Stomach (tissue), 8 donors: ENCODE measurements at regions not wholly inside any gene's neighbourhood (a gene's known extent, or its start where the extent isn't known, plus 50 kb on each side); places are given as distances from the start of the nearest gene placed in this dataset.

Source experiments
- DNase-seq, 2 donors: peaks; one replicate each; pipeline versions ENCODE4 v3.0.0 to v3.0.0-alpha.2; 2013 to 2019
- H3K27ac ChIP-seq, 5 donors: fragments of 200-600 bp in 4 of 5; sonication (generic) in 4 of 5; one replicate each; pipeline ENCODE4 v1.5.1; 2013 to 2019; ENCODE audit warnings: mild to moderate bottlenecking in 1 of 5, moderate library complexity in 1 of 5
- H3K27me3 ChIP-seq, 3 donors: fragments of 200-600 bp; sonication (generic); one replicate each; pipeline ENCODE4 v1.5.1; 2017 to 2019; ENCODE audit warnings: mixed run types in 1 of 3
- H3K36me3 ChIP-seq, 4 donors: fragments of 200-600 bp; sonication (generic); 1 replicate in 3 of 4; 2 replicates in 1 of 4; pipeline ENCODE4 v1.5.1; 2016 to 2019
- H3K4me1 ChIP-seq, 4 donors: fragments of 200-600 bp; sonication (generic); one replicate each; pipeline ENCODE4 v1.5.1; 2016 to 2019
- H3K4me3 ChIP-seq, 4 donors: fragments of 200-600 bp; sonication (generic) in 3 of 4; one replicate each; pipeline ENCODE4 v1.5.1; 2016 to 2019; ENCODE audit warnings: mild to moderate bottlenecking in 1 of 4
- H3K9me3 ChIP-seq, 4 donors: fragments of 200-600 bp; sonication (generic); one replicate each; pipeline ENCODE4 v1.5.1; 2016 to 2019
- EP300 ChIP-seq: sonication (generic); formaldehyde crosslinking; IDR thresholded peaks from one replicate; pipeline ENCODE4 v1.6.1; 2017; ENCODE audit warnings: antibody characterized with exemption
- POLR2A ChIP-seq, 4 donors: fragments of 450-650 bp; IDR thresholded peaks; one replicate each; pipeline ENCODE4 v1.6.1; 2016; ENCODE audit warnings: antibody characterized with exemption in 4 of 4, control low read depth in 2 of 4, mild to moderate bottlenecking in 1 of 4, moderate library complexity in 1 of 4
- POLR2AphosphoS5 ChIP-seq, 3 donors: sonication (generic); formaldehyde crosslinking; IDR thresholded peaks; one replicate each; pipeline ENCODE4 v1.6.1; 2016; ENCODE audit warnings: antibody characterized with exemption in 3 of 3
- WGBS, 5 donors: extraction: QIAGEN DNeasy Blood & Tissue Kit in 3 of 5; methylation state at CpG; one replicate each; pipeline versions ENCODE4 v1.1.5 to v1.1.7; 2013 to 2018; 5-methylcytosine and 5-hydroxymethylcytosine counted together
- intact Hi-C: fragments of 100-400 bp; cut with DNase I; formaldehyde crosslinking; loops from one replicate; pipeline ENCODE4 v1.15.1; 2023; ENCODE audit warnings: low total_unique reads
- TF ChIP-seq, protein P1 (sequence below), 7 experiments: fragments of 450-650 bp in 4 of 7; fragments of 200-600 bp in 3 of 7; sonication (generic) in 3 of 7; IDR thresholded peaks; one replicate each; pipeline ENCODE4 v1.5.1; 2016 to 2019; ENCODE audit warnings: antibody characterized with exemption in 7 of 7, control low read depth in 2 of 7, mild to moderate bottlenecking in 1 of 7
- donor health status: healthy with polysubstance abuse.
- donor health status: Bipolar disorder and iron deficiency.
- donor health status: healthy.

DNA sequence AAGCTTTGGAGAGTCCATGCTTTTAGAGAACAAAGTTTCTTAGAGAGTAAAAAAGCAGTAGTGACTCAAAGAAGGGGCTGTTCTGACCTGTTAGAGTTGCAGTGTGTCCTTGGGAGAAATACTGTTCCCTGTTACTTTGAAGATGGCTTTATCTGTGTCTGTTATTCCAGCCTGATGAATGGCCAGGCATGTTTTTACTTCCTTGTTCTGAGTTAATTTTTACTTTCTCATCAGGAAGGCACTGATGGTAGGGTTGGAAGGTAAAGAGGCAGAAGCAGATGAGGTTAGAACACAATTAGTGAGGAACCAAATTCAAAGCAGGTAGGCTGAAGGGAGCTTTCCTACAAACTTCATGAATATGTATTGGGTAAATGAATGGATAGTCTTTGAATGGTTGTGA, 138.5 kb upstream of the PRKCQ start:
- TF ChIP-seq POLR2AphosphoS5 (IDR thresholded peaks at IDR 0.05), result no peak
- no peak for TF ChIP-seq EP300
- TF ChIP-seq, protein P1, sequence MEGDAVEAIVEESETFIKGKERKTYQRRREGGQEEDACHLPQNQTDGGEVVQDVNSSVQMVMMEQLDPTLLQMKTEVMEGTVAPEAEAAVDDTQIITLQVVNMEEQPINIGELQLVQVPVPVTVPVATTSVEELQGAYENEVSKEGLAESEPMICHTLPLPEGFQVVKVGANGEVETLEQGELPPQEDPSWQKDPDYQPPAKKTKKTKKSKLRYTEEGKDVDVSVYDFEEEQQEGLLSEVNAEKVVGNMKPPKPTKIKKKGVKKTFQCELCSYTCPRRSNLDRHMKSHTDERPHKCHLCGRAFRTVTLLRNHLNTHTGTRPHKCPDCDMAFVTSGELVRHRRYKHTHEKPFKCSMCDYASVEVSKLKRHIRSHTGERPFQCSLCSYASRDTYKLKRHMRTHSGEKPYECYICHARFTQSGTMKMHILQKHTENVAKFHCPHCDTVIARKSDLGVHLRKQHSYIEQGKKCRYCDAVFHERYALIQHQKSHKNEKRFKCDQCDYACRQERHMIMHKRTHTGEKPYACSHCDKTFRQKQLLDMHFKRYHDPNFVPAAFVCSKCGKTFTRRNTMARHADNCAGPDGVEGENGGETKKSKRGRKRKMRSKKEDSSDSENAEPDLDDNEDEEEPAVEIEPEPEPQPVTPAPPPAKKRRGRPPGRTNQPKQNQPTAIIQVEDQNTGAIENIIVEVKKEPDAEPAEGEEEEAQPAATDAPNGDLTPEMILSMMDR (IDR thresholded peaks at IDR 0.05), result no peak
- no peak for TF ChIP-seq POLR2A (IDR thresholded peaks at IDR 0.05)

GRCh38 chr10:6716516-6716915, 136.4 kb upstream of the PRKCQ start:
- Histone ChIP-seq H3K9me3 (no peaks in the 10 kb centered on the region), H3K4me1 (no peaks in the 10 kb centered on the region), H3K27me3 (peaks cover 0 to 45% (median 0%) of the 10 kb centered on the region in 3 donors), H3K27ac (no peak overlapping the region), H3K4me3 (no peak overlapping the region), H3K36me3 (no peaks in the 10 kb centered on the region)
- DNase-seq, result peak in 1 of 2 donors; percentile 20
- TF ChIP-seq, protein P1 (IDR thresholded peaks at IDR 0.05), result no peak
- no peak for TF ChIP-seq POLR2AphosphoS5 (IDR thresholded peaks at IDR 0.05)
- no peak for TF ChIP-seq POLR2A (IDR thresholded peaks at IDR 0.05)
- no peak for TF ChIP-seq EP300
- 36 to 67% (median 47%) methylated on average over 1 of the region's 1 CpG for WGBS, 5 donors
- intact Hi-C loops, result no loop called here

More for the DNA sequence above, 138.5 kb upstream of the PRKCQ start:
- intact Hi-C loops, result no loop called here
- Histone ChIP-seq H3K4me3 (no peak overlapping the region), H3K27me3 (peaks cover 0 to 39% (median 3%) of the 10 kb centered on the region in 3 donors), H3K36me3 (no peaks in the 10 kb centered on the region), H3K4me1 (peaks cover 0 to 6% (median 0%) of the 10 kb centered on the region in 4 donors), H3K9me3 (no peaks in the 10 kb centered on the region), H3K27ac (no peak overlapping the region)
- DNase-seq, result no peak

- Histone ChIP-seq H3K27me3 (peaks cover 0 to 47% (median 0%) of the 10 kb centered on the region in 3 donors), H3K36me3 (no peaks in the 10 kb centered on the region), H3K9me3 (no peaks in the 10 kb centered on the region), H3K27ac (no peak overlapping the region), H3K4me3 (no peak overlapping the region), H3K4me1 (no peaks in the 10 kb centered on the region)
- TF ChIP-seq, protein P1 (IDR thresholded peaks at IDR 0.05), result no peak
- TF ChIP-seq POLR2A (IDR thresholded peaks at IDR 0.05) (no peak), EP300 (no peak), POLR2AphosphoS5 (IDR thresholded peaks at IDR 0.05) (no peak)
- intact Hi-C loops, result no loop called here
- WGBS, 5 donors, result 40 to 54% (median 48%) methylated on average over 7 of the region's 7 CpGs
- DNase-seq, result no peak
These were observed 133.6 kb upstream of the PRKCQ start for GRCh38 chr10:6713716-6714115.

GRCh38 chr10:6713120-6713519, 133.0 kb upstream of the PRKCQ start:
- H3K27me3 ChIP-seq, result peaks cover 0 to 47% (median 0%) of the 10 kb centered on the region in 3 donors
- no peak for DNase-seq
- no peaks in the 10 kb centered on the region for H3K36me3 ChIP-seq
- WGBS, 5 donors, result 63 to 70% (median 65%) methylated on average over 6 of the region's 6 CpGs
- no peak overlapping the region for H3K27ac ChIP-seq
- intact Hi-C loops, result no loop called here
- TF ChIP-seq EP300, result no peak
- TF ChIP-seq, protein P1 (IDR thresholded peaks at IDR 0.05), result no peak
- no peak for TF ChIP-seq POLR2AphosphoS5 (IDR thresholded peaks at IDR 0.05)
- no peak for TF ChIP-seq POLR2A (IDR thresholded peaks at IDR 0.05)
- H3K4me1 ChIP-seq, result no peaks in the 10 kb centered on the region
- H3K4me3 ChIP-seq, result no peak overlapping the region
- H3K9me3 ChIP-seq, result no peaks in the 10 kb centered on the region
